Endothelial cell (in vitro differentiated cells): ENCODE measurements at regions not wholly inside any gene's neighbourhood (a gene's known extent, or its start where the extent isn't known, plus 50 kb on each side); places are given as distances from the start of the nearest gene placed in this dataset.
"Not testable (repeated sequence)": the region's sequence is repeated elsewhere in the genome, so short reads cannot be mapped to it uniquely, and the experiment has no call there.

Experiments used
- DNase-seq: peaks from one replicate; pipeline ENCODE4 v3.0.0; 2021; ENCODE audit warnings: low spot score
- H3K27ac Mint-ChIP-seq: one replicate; pipeline ENCODE4 v1.8.0; 2021; ENCODE audit warnings: mixed read lengths, inconsistent platforms; ENCODE audit not compliant: unreplicated experiment
- H3K27me3 Mint-ChIP-seq: one replicate; pipeline ENCODE4 v1.8.0; 2021; ENCODE audit warnings: mild to moderate bottlenecking, moderate library complexity, mixed read lengths, inconsistent platforms; ENCODE audit not compliant: unreplicated experiment
- H3K36me3 Mint-ChIP-seq: one replicate; pipeline ENCODE4 v1.8.0; 2021; ENCODE audit warnings: mild to moderate bottlenecking, low read depth, mixed read lengths, inconsistent platforms; ENCODE audit not compliant: unreplicated experiment
- H3K4me1 Mint-ChIP-seq: one replicate; pipeline ENCODE4 v1.8.0; 2021; ENCODE audit warnings: mild to moderate bottlenecking, mixed read lengths, inconsistent platforms; ENCODE audit not compliant: unreplicated experiment
- H3K4me3 Mint-ChIP-seq: one replicate; pipeline ENCODE4 v1.8.0; 2021; ENCODE audit warnings: mild to moderate bottlenecking, mixed read lengths, inconsistent platforms; ENCODE audit not compliant: unreplicated experiment
- H3K9me3 Mint-ChIP-seq: one replicate; pipeline ENCODE4 v1.8.0; 2021; ENCODE audit warnings: mixed read lengths, inconsistent platforms; ENCODE audit not compliant: unreplicated experiment
- CTCF ChIP-seq: fragments of 200-600 bp; sonication (generic); IDR thresholded peaks from one replicate; pipeline ENCODE4 v1.5.0; 2021; ENCODE audit warnings: antibody characterized with exemption; ENCODE audit not compliant: unreplicated experiment

GRCh38 chr5:56376128-56376527 lies 143.0 kb upstream of the ANKRD55 start:
- H3K4me3 Mint-ChIP-seq, result no peak overlapping the region
- H3K27ac Mint-ChIP-seq, result no peak overlapping the region
- peaks cover 6% of the 10 kb centered on the region for H3K9me3 Mint-ChIP-seq
- no peak for DNase-seq
- no peak for TF ChIP-seq CTCF
- no peaks in the 10 kb centered on the region for H3K36me3 Mint-ChIP-seq
- no peaks in the 10 kb centered on the region for H3K27me3 Mint-ChIP-seq
- H3K4me1 Mint-ChIP-seq, result no peaks in the 10 kb centered on the region

- H3K36me3 Mint-ChIP-seq, result no peaks in the 10 kb centered on the region
- H3K9me3 Mint-ChIP-seq, result peaks cover 6% of the 10 kb centered on the region
- H3K27me3 Mint-ChIP-seq, result no peaks in the 10 kb centered on the region
- no peak for TF ChIP-seq CTCF
- no peak for DNase-seq
- no peaks in the 10 kb centered on the region for H3K4me1 Mint-ChIP-seq
- no peak overlapping the region for H3K4me3 Mint-ChIP-seq
- no peak overlapping the region for H3K27ac Mint-ChIP-seq
Measured at GRCh38 chr5:56375011-56375410, 141.9 kb upstream of the ANKRD55 start.

- H3K27me3 Mint-ChIP-seq, H3K9me3 Mint-ChIP-seq, H3K4me3 Mint-ChIP-seq, DNase-seq, H3K4me1 Mint-ChIP-seq, H3K27ac Mint-ChIP-seq, H3K36me3 Mint-ChIP-seq: not testable (repeated sequence)
Measured at GRCh38 chr5:56372491-56372890, 139.4 kb upstream of the ANKRD55 start.

- no peak overlapping the region for H3K27ac Mint-ChIP-seq
Measured at GRCh38 chr5:56369361-56369811, 136.3 kb upstream of the ANKRD55 start.

GRCh38 chr5:56367748-56368147 lies 134.6 kb upstream of the ANKRD55 start:
- TF ChIP-seq CTCF, result no peak
- H3K36me3 Mint-ChIP-seq, result no peaks in the 10 kb centered on the region
- peaks cover 4% of the 10 kb centered on the region for H3K27me3 Mint-ChIP-seq
- DNase-seq, result no peak
- no peaks in the 10 kb centered on the region for H3K4me1 Mint-ChIP-seq
- no peak overlapping the region for H3K4me3 Mint-ChIP-seq
- no peaks in the 10 kb centered on the region for H3K9me3 Mint-ChIP-seq
- no peak overlapping the region for H3K27ac Mint-ChIP-seq

More at GRCh38 chr5:56369361-56369811, 136.3 kb upstream of the ANKRD55 start:
- no peak for DNase-seq
- Mint-ChIP-seq H3K36me3 (no peaks in the 10 kb centered on the region), H3K4me3 (no peak overlapping the region), H3K9me3 (no peaks in the 10 kb centered on the region), H3K4me1 (no peaks in the 10 kb centered on the region), H3K27me3 (peaks cover 4% of the 10 kb centered on the region)
- TF ChIP-seq CTCF, result no peak

- Mint-ChIP-seq H3K36me3 (no peaks in the 10 kb centered on the region), H3K9me3 (no peaks in the 10 kb centered on the region), H3K27me3 (peaks cover 4% of the 10 kb centered on the region), H3K4me3 (no peak overlapping the region), H3K4me1 (no peaks in the 10 kb centered on the region), H3K27ac (no peak overlapping the region)
- TF ChIP-seq CTCF, result no peak
- DNase-seq, result no peak
Measured at GRCh38 chr5:56366986-56367385, 133.9 kb upstream of the ANKRD55 start.
